ENCODE measurements at regions not wholly inside any gene's neighbourhood (a gene's known extent, or its start where the extent isn't known, plus 50 kb on each side); places are given as distances from the start of the nearest gene placed in this dataset.

- Mint-ChIP-seq H3K27me3 (ENCODE audit: low read depth) (no peaks in the 10 kb centered on the region), H3K4me1 (no peaks in the 10 kb centered on the region), H3K36me3 (ENCODE audit: low read depth) (no peaks in the 10 kb centered on the region), H3K27ac (ENCODE audit: unreplicated experiment) (no peak overlapping the region), H3K4me3 (no peak overlapping the region), H3K9me3 (no peaks in the 10 kb centered on the region)
- DNase-seq (ENCODE audit: low read depth, low spot score): no peak
- TF ChIP-seq, protein P1, sequence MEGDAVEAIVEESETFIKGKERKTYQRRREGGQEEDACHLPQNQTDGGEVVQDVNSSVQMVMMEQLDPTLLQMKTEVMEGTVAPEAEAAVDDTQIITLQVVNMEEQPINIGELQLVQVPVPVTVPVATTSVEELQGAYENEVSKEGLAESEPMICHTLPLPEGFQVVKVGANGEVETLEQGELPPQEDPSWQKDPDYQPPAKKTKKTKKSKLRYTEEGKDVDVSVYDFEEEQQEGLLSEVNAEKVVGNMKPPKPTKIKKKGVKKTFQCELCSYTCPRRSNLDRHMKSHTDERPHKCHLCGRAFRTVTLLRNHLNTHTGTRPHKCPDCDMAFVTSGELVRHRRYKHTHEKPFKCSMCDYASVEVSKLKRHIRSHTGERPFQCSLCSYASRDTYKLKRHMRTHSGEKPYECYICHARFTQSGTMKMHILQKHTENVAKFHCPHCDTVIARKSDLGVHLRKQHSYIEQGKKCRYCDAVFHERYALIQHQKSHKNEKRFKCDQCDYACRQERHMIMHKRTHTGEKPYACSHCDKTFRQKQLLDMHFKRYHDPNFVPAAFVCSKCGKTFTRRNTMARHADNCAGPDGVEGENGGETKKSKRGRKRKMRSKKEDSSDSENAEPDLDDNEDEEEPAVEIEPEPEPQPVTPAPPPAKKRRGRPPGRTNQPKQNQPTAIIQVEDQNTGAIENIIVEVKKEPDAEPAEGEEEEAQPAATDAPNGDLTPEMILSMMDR (conservative IDR thresholded peaks at IDR 0.05): no peak
Measured at GRCh38 chr12:61356485-61356884, 903.7 kb upstream of the USP15 start.

DNA sequence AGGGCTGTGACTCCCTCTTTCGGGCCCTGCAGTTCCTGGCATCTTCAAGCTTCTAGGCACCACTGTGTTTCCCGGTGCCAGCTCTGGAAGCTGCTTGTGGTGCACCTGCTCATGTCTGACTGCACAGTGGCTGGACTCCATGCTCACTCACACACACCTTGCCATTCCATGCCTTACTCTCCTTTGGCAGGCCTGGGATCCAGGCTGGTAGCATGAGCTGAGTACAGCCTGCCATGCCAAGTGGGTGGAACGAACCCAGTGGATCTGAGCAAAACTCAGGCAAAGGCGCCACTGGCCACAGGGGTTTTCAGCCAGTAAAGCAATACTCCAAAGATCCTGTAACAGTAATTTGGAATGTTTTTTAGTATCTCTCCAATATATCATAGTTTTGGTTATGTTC, 902.7 kb upstream of the USP15 start:
- Mint-ChIP-seq H3K36me3 (ENCODE audit: low read depth) (no peaks in the 10 kb centered on the region), H3K9me3 (no peaks in the 10 kb centered on the region), H3K4me1 (no peaks in the 10 kb centered on the region), H3K27ac (ENCODE audit: unreplicated experiment) (no peak overlapping the region), H3K4me3 (no peak overlapping the region), H3K27me3 (ENCODE audit: low read depth) (no peaks in the 10 kb centered on the region)
- DNase-seq (ENCODE audit: low read depth, low spot score): no peak
- TF ChIP-seq, protein P1 (conservative IDR thresholded peaks at IDR 0.05): no peak

DNA sequence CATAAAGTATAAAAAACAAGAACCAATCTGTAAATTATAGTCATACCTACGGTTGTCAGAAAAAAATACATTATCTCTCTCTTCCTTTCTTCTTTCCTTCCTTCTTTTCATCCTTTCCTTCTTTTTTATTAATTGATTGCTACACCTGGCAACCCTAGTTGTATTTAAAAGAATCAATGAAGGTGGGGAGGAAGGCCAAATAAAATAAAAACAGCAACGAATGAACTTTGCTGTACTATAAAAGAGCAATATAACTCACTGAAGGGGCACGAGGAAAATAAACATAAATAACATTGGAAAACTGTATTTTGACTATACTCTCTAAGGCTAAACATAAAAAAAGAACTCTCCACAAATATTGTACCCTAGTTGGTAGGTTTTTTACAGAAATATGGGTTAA, 898.2 kb upstream of the USP15 start:
- TF ChIP-seq, protein P1 (conservative IDR thresholded peaks at IDR 0.05): no peak
- no peaks in the 10 kb centered on the region for H3K36me3 Mint-ChIP-seq (ENCODE audit: low read depth)
- H3K27me3 Mint-ChIP-seq (ENCODE audit: low read depth): no peaks in the 10 kb centered on the region
- no peak overlapping the region for H3K4me3 Mint-ChIP-seq
- H3K9me3 Mint-ChIP-seq: no peaks in the 10 kb centered on the region
- no peak overlapping the region for H3K27ac Mint-ChIP-seq (ENCODE audit: unreplicated experiment)
- H3K4me1 Mint-ChIP-seq: no peaks in the 10 kb centered on the region
- no peak for DNase-seq (ENCODE audit: low read depth, low spot score)

- no peaks in the 10 kb centered on the region for H3K9me3 Mint-ChIP-seq
- H3K4me1 Mint-ChIP-seq: no peaks in the 10 kb centered on the region
- no peak overlapping the region for H3K4me3 Mint-ChIP-seq
- no peak for DNase-seq (ENCODE audit: low read depth, low spot score)
- TF ChIP-seq, protein P1 (conservative IDR thresholded peaks at IDR 0.05): no peak
- no peaks in the 10 kb centered on the region for H3K27me3 Mint-ChIP-seq (ENCODE audit: low read depth)
- no peak overlapping the region for H3K27ac Mint-ChIP-seq (ENCODE audit: unreplicated experiment)
- no peaks in the 10 kb centered on the region for H3K36me3 Mint-ChIP-seq (ENCODE audit: low read depth)
Measured at GRCh38 chr12:61365001-61365400, 895.2 kb upstream of the USP15 start.

GRCh38 chr12:61367281-61367785, 892.9 kb upstream of the USP15 start:
- H3K4me3 Mint-ChIP-seq: no peak overlapping the region
- no peak overlapping the region for H3K27ac Mint-ChIP-seq (ENCODE audit: unreplicated experiment)
- no peak for DNase-seq (ENCODE audit: low read depth, low spot score)
- no peaks in the 10 kb centered on the region for H3K9me3 Mint-ChIP-seq
- TF ChIP-seq, protein P1 (conservative IDR thresholded peaks at IDR 0.05): no peak
- H3K36me3 Mint-ChIP-seq (ENCODE audit: low read depth): no peaks in the 10 kb centered on the region
- no peaks in the 10 kb centered on the region for H3K4me1 Mint-ChIP-seq
- H3K27me3 Mint-ChIP-seq (ENCODE audit: low read depth): no peaks in the 10 kb centered on the region
